Fibroblast of peridontal ligament (primary cell): ENCODE measurements at regions not wholly inside any gene's neighbourhood (a gene's known extent, or its start where the extent isn't known, plus 50 kb on each side); places are given as distances from the start of the nearest gene placed in this dataset.
A peak's percentile ranks its signal among the peaks of the same experiment; 100 is the strongest.

ENCODE experiments used
- DNase-seq: peaks from one replicate; pipeline ENCODE4 v3.0.0-alpha.2; 2010; ENCODE audit errors: extremely low read depth

DNA sequence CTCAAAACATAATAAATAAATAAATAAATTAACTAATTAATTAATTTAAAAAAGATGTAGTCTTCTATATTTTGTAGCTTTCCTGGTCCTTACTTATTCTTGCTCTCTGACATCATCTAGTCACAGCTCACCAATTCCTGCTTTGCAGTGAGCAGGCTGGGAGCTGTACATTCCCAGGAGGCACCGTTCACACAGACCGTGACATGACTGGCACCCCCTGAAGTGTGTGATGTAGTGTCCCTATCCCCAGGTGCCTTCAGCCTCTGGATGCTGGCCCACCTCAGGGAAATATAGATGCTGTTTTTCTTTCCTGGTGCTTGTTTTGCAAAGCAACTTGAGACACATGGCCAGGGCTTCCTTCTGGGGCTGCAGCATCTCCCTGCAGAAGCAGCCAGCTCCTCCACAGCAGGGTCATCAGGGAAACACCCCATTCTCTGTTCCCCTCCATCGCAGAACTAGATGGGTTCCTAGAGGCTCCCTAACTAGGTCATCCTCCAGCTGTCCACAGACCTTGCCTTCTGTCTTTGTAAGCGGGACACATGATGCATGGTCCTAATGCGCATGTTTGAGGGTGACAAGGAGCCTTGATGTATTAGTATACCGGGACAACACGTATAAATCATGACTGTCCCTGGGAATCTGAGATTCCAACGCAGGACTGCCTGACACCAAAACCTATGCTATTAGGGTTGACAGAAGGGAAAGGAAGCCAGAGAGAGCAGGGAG, 76.4 kb downstream of the RHOB start:
- no peak for DNase-seq

DNA sequence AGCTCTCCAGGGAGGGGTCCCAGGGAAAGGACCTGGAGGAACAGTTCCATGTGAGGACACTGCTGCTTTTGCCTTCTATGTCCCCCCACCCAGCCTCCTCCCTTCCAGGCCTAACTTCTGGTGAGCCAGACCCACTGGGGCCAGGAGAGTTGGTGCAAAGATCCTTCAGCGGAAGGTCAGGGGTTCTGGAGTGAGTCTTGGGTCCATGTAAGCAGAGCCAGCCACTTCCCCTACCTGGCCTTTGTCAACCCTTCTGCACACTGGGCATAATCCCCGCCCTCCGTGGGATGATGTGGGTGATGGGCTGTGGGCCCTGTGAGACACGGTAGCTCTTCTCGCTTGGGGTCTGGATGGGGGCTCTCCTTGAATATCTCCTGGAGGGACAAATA, 76.9 kb downstream of the RHOB start:
- DNase-seq: no peak

DNA sequence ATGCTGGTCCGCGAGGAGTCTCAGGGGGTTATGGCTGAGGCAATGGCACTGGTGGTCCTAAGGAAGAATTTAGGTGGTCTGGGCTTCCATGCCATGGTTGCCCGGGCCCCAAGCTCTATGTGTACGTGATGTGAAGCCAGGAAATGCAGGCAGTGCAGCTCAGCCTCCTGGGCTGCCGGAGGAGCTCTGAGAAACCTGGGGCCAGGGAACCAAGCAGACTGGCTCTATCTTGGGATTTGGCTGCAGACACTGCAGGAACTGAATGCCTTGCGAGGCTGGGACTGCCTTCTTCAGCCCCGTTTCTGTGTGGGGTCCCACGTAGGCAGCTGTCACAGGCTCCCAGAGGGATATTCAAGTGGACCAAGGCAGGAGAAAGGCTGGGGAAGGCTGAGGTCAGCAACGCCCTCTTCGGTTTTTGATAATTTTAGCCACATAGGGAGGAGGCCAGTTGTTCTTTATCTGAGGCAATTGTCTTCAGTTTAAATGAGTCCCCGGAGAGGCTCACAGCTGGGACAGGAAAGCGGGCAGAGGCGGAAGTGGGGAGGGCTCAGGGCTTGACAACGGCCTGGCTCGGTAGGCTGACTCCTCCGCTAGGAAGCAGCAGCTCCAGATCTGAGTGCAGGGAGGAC, 77.7 kb downstream of the RHOB start:
- no peak for DNase-seq

DNA sequence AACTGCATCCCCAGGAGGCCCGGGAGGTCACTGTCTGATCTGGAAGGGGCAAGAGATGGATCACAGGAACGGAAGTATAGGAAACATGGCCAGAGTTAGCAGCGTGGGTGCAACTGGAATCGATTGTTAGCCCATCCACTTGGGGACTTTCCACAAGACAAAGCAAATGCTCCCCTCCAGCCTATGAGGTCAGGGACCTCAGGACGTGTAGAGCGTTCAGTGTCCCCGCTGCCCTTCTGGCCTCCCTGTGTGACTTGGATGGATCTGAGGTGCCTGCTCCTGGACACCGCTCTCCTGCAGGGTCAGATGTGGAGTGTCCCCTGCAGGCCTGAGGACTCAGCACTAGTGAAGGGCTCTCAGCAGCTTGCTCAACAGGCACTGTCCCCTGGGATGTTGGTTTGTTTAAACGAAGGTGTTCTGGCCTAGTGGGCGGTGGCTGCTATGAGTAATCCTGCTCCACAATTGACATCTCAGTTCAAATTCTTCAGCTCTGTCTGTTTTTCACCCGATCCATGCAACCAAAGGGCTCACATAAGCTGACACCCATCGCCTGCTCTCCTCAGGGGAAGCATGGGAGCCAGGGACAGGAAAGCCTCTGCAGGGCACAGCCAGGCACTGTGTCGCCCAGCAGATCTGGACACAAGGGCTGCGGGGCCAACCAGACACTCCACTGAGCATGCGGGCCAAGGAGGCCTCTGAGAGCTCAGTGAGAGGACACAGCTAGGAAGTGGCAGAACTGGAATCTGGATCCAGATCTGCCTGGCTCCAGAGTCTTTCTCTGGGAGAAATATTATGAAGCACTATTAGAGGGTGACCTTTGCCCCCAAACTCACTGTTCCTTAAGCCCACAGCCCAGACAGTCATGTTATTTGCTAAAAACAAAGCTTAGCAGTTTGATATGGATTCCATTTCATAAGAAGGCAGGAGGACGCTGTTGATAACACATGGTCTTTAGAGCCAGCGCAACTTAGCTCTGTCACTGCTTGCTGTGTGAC, 78.5 kb downstream of the RHOB start:
- DNase-seq: peak; percentile 61

DNA sequence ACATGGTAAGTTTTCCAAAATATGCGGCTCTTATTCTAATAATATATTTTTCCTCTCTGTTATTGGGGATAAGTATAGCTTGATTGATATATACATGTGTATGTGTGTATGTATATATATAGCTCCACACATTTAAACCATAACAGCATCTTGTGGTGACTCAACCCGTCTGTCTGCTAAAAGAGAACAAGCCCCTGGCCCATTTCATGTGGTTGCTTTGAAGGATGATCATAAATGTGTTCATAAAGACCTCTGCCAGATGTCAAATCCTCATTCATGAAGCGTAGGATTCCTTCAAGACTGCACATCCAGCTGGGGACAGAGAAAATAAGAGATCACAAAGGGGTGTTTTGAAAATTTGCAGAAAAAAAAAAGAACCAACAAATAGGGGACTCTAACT, 79.3 kb downstream of the RHOB start:
- DNase-seq: no peak

DNA sequence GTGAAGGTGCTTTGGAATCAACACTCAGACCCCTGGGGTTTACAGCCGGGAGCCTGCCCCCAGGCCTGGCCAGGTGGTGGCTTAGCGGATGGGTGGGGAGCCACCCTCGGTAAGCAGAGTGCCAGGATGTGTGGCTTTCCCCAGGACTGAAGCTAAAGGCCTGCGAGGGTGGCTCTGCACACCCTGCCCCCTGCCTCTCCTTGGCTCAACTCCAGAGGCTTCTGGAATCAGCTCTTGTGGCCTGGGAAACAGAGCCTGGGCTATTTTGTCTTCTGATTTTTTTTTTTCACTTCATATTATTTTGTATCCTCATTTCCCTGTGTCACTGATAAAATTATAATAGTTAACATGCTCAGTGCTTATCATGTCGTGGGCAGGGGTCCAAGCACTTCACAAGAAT, 79.8 kb downstream of the RHOB start:
- DNase-seq: no peak

DNA sequence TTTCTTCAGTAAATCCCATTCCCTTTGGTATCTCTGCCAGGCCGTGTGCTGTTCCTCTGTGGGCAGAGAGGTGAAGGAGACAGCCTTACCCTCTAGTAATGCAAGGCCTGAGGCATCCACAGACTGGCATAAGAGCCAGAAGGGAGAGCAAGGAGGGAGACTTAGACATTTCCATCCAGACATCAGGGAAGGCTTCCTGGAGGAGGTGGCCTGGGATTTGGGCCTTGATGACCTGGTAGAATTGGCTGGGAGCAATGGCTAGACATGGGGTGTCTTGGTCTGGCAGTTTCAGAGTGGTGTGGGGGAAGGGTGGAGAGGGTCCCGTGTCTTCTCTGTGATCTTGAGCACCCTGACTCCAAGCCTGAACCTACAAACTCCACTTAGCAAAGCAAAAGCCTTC, 81.8 kb downstream of the RHOB start:
- no peak for DNase-seq

DNA sequence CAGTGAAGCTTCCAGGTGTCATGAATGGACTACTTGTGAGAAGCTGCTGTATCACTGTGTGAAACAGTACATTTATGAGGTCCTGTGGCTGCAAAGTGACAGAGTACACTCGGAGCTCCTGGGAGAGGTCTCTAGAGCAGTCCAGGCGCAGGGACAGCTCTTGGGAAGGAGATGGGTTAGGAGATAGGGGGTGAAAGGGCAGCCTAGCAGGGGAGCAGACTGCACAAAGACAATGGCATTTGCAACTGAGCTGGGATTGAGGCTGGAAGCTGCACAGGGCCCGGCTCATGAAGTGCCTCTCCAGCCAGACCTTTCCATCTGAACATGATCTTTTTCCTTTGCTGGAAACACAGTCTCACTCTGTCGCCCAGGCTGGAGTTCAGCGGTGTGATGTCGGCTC, 83.6 kb downstream of the RHOB start:
- no peak for DNase-seq

DNA sequence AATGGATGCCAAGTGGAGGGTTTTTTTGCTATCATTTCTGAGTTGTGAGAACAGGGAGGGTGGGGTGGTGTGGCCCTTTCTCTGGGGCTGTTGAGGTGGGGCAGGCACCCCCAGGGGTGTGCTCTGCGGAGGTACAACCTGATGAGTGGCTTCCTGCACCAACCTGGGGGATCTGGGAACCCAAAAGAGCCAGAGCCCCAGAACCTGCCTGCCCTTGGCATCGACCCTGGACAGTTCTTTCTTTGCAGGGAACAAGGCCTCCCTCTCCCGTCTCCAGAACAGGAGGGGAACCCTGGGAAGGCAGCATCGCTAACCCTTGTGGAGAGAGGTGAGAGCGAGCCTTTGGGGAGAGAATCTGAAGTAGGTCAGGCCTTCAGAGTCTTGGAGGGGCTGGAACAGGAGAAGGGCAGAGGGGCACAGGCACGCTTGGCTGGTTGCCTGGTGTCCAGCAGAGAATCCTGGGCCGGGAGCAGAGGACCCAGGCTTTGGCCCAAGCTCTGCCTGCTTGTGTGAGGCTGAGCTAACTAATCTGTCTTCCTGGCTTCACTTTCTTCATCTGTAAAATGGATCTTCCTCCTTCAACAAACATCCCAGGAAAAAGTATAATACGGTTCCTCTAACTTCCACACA, 84.9 kb downstream of the RHOB start:
- DNase-seq: no peak

DNA sequence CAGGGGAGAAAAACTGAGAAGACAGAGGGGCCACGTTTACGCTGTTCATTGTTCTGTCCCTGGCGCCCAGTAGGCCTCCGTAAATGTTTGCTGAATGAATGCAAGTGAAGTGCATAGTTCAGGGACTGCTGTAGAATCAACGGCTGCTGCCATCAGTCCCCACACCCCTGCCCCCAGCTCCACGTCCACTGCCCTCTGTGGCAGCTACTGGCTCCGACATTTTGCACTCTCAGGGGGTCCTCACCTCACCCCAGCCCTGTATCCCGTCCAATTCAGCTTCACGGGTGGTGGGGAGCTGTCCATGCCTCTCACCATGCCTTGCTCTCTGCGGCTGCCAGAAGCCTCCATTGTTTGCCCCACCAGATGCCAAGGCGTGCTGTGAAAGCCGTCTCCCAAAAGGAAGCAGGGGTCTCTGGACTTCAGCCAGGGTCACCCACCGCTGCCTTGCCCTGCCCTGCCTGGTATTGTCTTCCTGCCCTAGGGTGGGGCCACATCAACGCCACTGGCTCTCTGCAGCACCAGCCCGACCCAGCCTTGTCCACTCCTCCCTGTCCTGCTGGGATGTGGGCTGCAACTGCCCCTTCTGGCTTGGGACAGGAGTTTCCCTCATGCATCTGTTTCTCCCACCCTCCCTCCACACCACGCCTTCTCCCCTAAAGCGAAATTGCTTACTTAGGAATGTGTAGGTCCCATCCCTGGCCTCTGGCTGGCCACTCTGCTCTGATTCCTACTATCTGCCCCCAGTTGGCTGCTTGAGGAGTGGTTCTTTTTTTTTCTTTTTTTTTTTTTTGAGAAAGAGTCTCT, 86.0 kb downstream of the RHOB start:
- DNase-seq: no peak

DNA sequence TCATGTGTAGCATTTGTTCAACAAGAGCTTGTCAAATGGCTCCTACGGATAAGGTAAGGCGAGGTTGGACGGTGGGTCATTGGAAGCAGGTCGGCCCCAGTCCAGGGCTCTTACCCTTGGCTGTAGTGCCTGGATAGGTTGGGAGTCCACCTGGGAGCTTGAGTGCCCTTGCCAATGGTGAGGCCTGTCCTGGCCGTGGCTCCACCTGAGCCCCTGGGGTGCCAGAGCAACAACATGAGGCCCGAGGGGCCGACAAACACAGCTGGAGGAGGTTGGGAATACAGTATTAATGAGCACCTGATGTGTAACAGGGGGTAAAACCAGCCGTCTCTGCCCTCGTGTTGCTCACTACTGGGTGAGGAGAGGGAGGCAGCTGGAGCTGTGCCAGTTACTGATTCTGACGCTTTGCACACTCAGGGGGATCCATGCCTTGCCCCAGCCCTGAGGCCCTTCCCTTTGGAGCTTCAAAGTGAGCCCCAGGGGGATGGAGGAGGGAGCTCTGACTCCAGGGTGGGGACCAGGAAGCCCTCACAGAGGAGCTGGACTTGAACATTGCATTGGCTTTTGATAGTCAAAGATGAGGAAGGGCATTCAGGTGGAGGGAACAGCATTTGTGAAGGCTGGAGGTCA, 87.2 kb downstream of the RHOB start:
- no peak for DNase-seq

DNA sequence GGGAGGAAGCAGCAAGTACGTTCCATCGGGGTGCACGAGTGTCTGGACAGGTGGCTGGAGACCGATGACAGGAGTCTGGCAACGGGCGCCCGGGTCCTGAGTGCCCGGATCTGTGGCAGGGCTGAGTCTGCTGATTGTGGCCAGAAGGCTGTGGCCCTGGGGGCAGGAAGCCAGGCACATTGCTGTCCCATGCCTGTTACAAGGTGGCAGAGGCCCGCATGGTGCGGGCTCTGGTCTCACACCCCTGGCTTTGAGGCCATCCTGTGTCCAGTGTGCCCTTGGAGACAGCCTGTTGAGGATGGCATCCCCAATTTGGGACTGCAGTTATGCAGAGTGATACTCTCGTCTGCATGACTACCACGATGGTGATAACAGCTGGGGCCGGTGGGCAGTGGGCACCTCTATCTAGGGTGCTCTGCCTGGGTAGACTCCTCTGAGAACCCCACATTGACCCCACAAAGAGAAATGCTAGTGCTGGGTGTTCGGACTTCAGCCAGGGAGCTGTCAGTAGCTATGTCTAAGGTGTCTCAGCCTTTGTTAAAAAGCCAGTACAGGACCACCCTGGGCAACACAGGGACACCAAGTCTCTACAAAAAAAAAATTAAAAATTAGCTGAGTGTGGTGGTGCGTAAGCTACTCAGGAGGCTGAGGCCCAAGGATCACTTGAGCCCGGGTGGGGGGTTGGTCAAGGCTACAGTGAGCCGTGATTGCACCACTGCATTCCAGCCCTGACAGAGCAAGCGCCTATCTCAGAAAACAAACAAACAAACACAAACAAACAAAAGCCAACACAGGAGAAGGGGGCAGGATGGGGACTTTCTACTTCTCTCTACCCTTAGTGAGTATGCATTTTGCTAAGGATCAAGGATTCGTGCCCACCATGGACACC, 88.3 kb downstream of the RHOB start:
- DNase-seq: no peak

DNA sequence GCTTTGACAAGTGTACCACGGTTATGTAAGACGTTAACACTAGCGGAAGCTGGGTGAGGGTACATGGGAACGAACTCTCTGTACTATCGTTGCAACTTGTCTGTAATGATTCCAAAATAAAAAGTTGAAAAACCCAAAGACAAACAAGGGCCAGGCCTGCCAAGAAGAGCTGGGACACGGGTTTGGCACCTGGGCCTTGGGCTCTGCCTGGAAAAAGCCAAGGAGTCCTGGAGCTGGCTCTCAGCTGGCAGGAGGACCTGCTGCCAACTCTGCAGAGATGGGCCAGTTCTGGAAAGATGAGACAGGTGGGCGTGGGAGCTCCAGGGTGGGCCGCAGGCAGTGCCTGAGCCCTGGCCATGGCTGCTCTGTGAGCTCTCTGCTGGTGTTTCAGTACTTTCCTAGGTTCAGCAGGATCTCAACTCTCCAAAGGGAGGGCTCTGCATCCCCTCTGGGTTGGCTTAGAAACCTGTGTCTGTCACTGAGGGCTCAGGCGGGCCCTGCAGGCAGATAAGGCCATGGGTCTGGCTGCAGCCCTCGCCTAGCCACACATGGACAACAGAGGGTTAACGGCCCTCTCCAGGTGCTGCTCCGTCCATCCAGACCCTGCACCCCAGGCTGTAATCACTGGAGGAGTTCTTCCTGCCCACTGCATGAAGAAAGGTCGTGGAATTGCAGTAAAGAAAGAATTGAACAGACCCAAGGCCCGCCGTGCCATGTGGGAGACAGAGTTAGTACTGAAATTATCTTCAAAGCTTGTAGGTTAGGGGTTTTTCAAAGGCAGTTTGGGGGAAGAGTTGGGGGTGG, 89.9 kb downstream of the RHOB start:
- DNase-seq: no peak

DNA sequence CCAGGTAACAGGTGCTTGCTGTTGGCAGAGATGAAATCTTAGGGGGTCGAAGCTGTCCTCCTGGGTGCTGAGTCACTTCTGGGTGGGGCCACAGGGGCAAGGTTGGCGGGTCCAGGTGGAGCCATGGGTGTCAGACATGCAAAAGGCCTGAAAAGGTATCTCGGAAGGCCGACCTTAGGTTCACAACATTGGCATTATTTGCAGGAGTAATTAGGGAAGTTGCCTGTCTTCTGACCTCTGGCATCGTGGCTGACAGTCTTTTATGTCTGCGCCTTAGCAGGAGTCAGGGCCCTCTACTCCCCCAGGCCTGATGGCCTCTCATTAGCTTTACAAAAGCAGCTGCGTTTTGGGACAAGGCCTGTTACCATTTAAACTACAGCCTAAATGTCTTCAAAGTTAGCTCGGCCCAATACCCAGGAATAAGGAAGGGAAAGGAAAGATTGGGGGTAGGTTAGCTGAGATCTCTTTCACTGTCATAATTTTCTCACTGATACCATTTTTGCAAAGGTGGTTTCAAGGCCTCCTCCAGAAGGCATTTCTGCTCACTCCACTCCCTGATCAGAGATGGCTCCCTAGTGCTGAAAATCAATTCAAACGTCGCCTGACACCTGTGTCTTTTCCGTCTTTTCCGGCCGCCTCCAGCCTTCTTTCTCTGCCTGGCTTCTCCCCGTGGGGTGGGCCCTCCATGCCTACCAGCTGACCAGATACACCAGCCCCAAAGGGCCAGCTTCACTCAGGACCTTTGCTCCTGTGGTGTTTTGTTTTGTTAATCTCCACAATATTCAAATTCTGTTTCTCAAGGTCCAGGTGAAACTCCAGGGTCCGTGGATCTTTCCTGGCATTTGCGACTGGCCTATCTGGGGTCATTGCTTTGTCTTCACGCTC, 90.8 kb downstream of the RHOB start:
- no peak for DNase-seq

DNA sequence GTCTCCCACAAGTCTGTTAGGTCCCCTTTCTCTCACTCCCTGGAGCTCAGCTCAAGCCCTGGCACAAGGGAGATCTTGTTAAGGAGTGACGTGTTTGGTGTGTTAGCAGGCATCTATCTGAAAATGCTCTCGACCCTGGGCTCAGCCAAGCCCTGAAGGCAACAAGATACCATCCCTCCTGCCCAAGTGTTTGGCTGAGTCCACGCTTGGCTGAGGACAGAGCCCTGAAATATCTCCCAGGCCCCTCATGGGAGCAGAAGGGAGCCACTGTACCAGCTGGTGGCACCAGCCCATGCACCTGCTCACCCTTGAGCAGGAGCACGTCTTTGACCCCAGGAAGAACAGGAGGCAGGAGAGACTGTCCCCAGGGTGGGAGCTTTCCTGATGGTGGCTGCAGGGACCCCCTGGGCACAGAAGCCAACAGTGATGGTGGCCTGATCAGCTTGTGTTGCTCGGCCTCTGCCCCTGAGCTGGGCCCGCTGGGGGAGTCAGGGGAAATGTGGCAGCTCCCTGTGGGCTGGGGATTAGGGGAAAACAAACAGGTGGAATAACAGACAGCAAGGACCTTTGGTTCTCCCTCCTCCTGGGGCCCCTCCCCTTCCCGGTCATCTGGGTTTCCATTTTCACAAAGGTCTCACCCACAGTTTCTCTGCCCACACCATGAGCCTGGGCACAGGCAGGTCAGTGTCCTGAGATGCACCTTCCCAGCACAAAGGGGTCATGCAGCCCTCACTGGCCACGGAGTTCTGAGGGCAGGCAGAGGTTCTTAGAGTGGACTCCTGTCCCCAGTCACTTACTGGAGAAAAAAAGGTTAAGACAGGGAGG, 91.6 kb downstream of the RHOB start:
- DNase-seq: no peak

DNA sequence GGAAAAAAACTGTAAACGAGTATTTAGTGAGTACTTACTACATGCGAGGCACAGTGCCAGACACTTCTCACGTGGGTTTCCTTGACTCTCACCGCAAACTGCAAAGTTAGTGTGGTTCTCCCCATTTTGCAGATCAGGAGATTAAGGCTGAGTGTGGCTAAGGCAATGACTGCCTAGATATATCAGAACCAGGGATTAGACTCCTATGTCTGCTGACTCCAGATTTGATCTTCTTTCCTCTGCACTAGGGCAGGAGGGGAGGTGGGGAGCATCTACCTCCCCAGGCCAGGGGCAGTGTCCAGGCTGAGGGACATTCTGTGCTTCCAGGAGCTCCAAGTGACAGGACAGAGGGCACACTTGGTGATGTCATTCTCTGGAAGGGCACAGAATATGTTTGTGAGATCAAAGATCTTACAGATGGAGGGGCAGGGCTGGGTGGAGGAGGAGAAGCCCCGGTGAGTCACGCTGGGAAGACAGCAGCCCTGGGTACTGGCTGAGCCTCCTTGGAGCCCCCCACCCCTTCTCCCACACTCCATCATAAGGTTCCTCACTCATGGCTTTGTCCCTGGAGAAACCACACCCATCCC, 92.4 kb downstream of the RHOB start:
- DNase-seq: no peak
